Transverse colon (tissue), 4 donors: ENCODE measurements at regions not wholly inside any gene's neighbourhood (a gene's known extent, or its start where the extent isn't known, plus 50 kb on each side); places are given as distances from the start of the nearest gene placed in this dataset.

Source experiments
- CTCF ChIP-seq, 5 experiments: fragments of 200-600 bp in 3 of 5; fragments of 450-650 bp in 2 of 5; sonication (generic) in 3 of 5; IDR thresholded peaks; 1 replicate in 2 of 5; 2 replicates in 3 of 5; pipeline ENCODE4 v1.5.1; 2016 to 2017; ENCODE audit warnings: antibody characterized with exemption in 5 of 5, inconsistent platforms in 3 of 5, mild to moderate bottlenecking in 2 of 5, moderate library complexity in 1 of 5
- EP300 ChIP-seq: sonication (generic); formaldehyde crosslinking; IDR thresholded peaks from one replicate; pipeline ENCODE4 v1.6.1; 2017; ENCODE audit warnings: antibody characterized with exemption, low read depth
- POLR2A ChIP-seq: fragments of 450-650 bp; IDR thresholded peaks from one replicate; pipeline ENCODE4 v1.6.1; 2016; ENCODE audit warnings: antibody characterized with exemption, mild to moderate bottlenecking, moderate library complexity
- POLR2AphosphoS5 ChIP-seq, 3 donors: sonication (generic); formaldehyde crosslinking; IDR thresholded peaks; one replicate each; pipeline ENCODE4 v1.6.1; 2016; ENCODE audit warnings: antibody characterized with exemption in 3 of 3

DNA sequence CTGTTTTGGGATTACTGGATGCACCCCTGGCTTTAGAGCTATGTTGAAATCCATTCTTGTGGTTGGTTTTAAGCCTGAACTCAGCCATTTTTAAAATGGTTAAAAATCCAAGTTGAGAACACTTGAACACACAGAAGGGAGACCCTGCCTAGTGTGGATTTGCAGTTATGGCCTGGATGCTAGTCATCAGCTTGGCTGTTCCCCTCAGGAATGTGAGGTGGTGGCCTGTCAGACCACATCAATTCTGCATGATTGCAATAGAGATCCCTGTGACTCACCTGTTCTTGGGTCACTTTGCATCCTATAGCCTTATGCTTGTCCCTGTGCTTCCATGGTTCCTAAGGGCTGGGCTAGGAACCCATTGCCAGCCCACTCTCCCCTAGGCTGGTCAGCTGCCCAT lies 454.1 kb downstream of the ATP23 start:
- TF ChIP-seq CTCF (IDR thresholded peaks at IDR 0.05): no peak
- TF ChIP-seq POLR2A: no peak
- no peak for TF ChIP-seq EP300
- no peak for TF ChIP-seq POLR2AphosphoS5 (IDR thresholded peaks at IDR 0.05)
